ENCODE measurements at regions not wholly inside any gene's neighbourhood (a gene's known extent, or its start where the extent isn't known, plus 50 kb on each side); places are given as distances from the start of the nearest gene placed in this dataset.

GRCh38 chr9:106590759-106591505, 272.0 kb upstream of the ZNF462 start:
- no peaks in the 10 kb centered on the region for H3K9me3 ChIP-seq (ENCODE audit: low read depth)
- WGBS (ENCODE audit: low lambda C conversion rate, missing lambda C conversion rate): 90% methylated on average over 4 of the region's 4 CpGs
- H3K4me1 ChIP-seq (ENCODE audit: insufficient read depth): peaks cover 8% of the 10 kb centered on the region
- no peaks in the 10 kb centered on the region for H3K36me3 ChIP-seq (replicated peaks; ENCODE audit: insufficient read depth, low read depth)
- DNase-seq (ENCODE audit: low spot score): no peak
- H3K4me2 ChIP-seq: no peak overlapping the region
- H3K27me3 ChIP-seq: no peaks in the 10 kb centered on the region
- no peaks in the 10 kb centered on the region for H3K79me2 ChIP-seq
- no peak overlapping the region for H2AFZ ChIP-seq
- no peak overlapping the region for H3K27ac ChIP-seq
- no peaks in the 10 kb centered on the region for H3K9me2 ChIP-seq (replicated peaks; ENCODE audit: insufficient read depth)
- H3K4me3 ChIP-seq: no peak overlapping the region
- TF ChIP-seq CTCF (IDR thresholded peaks at IDR 0.05; ENCODE audit: poor library complexity) (no peak), EZH2 (IDR thresholded peaks at IDR 0.05; ENCODE audit: borderline replicate concordance) (no peak), EZH2phosphoT487 (IDR thresholded peaks at IDR 0.05; ENCODE audit: low read depth, severe bottlenecking, unreplicated experiment) (no peak)
- H4K20me1 ChIP-seq (ENCODE audit: insufficient read depth, poor library complexity, severe bottlenecking): no peaks in the 10 kb centered on the region

- no peak for DNase-seq (ENCODE audit: low spot score)
- TF ChIP-seq CTCF (IDR thresholded peaks at IDR 0.05; ENCODE audit: poor library complexity): no peak
- no peak for TF ChIP-seq EZH2phosphoT487 (IDR thresholded peaks at IDR 0.05; ENCODE audit: low read depth, severe bottlenecking, unreplicated experiment)
- no peak for TF ChIP-seq EZH2 (IDR thresholded peaks at IDR 0.05; ENCODE audit: borderline replicate concordance)
- H3K9me3 ChIP-seq (ENCODE audit: low read depth): no peaks in the 10 kb centered on the region
- no peaks in the 10 kb centered on the region for H3K79me2 ChIP-seq
- no peaks in the 10 kb centered on the region for H4K20me1 ChIP-seq (ENCODE audit: insufficient read depth, poor library complexity, severe bottlenecking)
- H3K9me2 ChIP-seq (replicated peaks; ENCODE audit: insufficient read depth): no peaks in the 10 kb centered on the region
- H3K27ac ChIP-seq: no peak overlapping the region
- no peak overlapping the region for H3K4me3 ChIP-seq
- 71% methylated on average over 7 of the region's 7 CpGs for WGBS (ENCODE audit: low lambda C conversion rate, missing lambda C conversion rate)
- no peak overlapping the region for H2AFZ ChIP-seq
- no peak overlapping the region for H3K4me2 ChIP-seq
- H3K36me3 ChIP-seq (replicated peaks; ENCODE audit: insufficient read depth, low read depth): no peaks in the 10 kb centered on the region
- no peaks in the 10 kb centered on the region for H3K27me3 ChIP-seq
- peaks cover 8% of the 10 kb centered on the region for H3K4me1 ChIP-seq (ENCODE audit: insufficient read depth)
Measured at GRCh38 chr9:106593201-106593600, 269.8 kb upstream of the ZNF462 start.

- TF ChIP-seq CTCF (IDR thresholded peaks at IDR 0.05; ENCODE audit: poor library complexity): no peak
- TF ChIP-seq EZH2 (IDR thresholded peaks at IDR 0.05; ENCODE audit: borderline replicate concordance): no peak
- no peak for TF ChIP-seq EZH2phosphoT487 (IDR thresholded peaks at IDR 0.05; ENCODE audit: low read depth, severe bottlenecking, unreplicated experiment)
- Histone ChIP-seq H3K9me2 (replicated peaks; ENCODE audit: insufficient read depth) (no peaks in the 10 kb centered on the region), H3K4me3 (no peak overlapping the region), H2AFZ (no peak overlapping the region), H3K4me1 (ENCODE audit: insufficient read depth) (no peaks in the 10 kb centered on the region), H3K79me2 (no peaks in the 10 kb centered on the region), H3K9me3 (ENCODE audit: low read depth) (no peaks in the 10 kb centered on the region), H4K20me1 (ENCODE audit: insufficient read depth, poor library complexity, severe bottlenecking) (no peaks in the 10 kb centered on the region), H3K27me3 (no peaks in the 10 kb centered on the region), H3K27ac (no peak overlapping the region), H3K36me3 (replicated peaks; ENCODE audit: insufficient read depth, low read depth) (no peaks in the 10 kb centered on the region), H3K4me2 (no peak overlapping the region)
- 83% methylated on average over 4 of the region's 4 CpGs for WGBS (ENCODE audit: low lambda C conversion rate, missing lambda C conversion rate)
- no peak for DNase-seq (ENCODE audit: low spot score)
Measured at GRCh38 chr9:106596984-106597383, 266.0 kb upstream of the ZNF462 start.

Measured in hepatocyte (in vitro differentiated cells).